ENCODE measurements at regions not wholly inside any gene's neighbourhood (a gene's known extent, or its start where the extent isn't known, plus 50 kb on each side); places are given as distances from the start of the nearest gene placed in this dataset.

DNA sequence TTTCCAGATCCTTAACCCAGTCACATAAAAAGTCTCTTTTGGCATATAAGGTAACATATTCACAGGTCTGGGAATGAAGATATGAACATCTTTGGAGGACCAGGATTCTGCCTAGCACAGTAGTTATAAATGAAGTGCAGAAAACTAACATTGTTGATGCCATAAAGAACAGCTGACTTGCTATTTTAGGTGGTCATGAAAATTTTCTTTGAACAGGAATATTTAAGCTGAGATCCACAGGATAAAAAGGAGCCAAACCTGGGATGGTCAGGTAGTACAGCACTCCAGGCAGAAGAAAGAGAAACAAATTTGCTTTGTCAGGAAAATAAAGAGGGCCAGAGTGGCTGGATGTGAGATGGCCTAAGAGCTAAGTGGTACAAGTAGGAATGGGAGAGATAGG, 80.0 kb downstream of the CENPW start:
- intact Hi-C loops (cut with micrococcal nuclease) = no loop called here
- ATAC-seq (no peak), DNase-seq (no peak)

DNA sequence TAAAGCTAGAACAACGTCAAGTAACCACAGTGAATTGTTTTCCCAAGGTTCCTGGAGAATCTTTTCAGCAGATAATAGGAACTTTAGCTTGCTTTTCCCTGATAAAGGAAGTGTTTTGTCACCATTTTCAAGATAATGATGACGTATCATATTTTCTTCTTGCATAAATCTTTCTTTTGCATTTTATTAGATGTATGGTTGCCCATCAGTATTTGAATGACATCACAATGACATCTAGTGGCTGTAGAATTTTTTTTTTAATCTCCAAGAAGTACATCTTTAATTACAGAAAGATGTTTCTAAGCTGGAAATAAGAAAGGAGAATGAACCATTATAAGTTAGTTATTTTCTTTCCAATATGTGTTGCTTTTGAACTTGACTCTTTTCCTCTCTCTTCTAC, 83.0 kb downstream of the CENPW start:
- DNase-seq = no peak
- intact Hi-C loops (cut with micrococcal nuclease) = no loop called here
- ATAC-seq = no peak

- no peak for ATAC-seq
- intact Hi-C loops (cut with micrococcal nuclease) = no loop called here
- no peak for DNase-seq
Measured at GRCh38 chr6:126427713-126428112, 87.8 kb downstream of the CENPW start.

DNA sequence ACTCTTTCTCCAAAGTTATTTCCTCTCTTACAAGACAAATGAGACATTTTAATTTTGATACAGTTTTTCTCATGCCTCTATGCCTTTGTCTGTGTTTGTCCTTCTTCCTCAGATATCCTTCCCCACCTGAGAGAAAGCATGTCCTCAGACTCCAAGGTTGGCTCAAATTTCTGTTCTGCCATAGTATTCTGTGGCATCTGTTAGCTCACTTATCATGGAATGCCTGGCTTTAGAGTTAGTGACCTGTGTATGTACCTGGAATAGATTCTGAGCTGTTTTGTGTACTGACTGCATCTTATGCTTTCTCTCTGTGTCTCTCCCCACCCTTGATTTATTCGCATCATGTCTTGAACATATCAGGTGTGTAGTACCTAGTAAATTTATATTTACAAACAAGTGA, 90.0 kb downstream of the CENPW start:
- ATAC-seq (no peak), DNase-seq (no peak)
- intact Hi-C loops (cut with micrococcal nuclease) = no loop called here

DNA sequence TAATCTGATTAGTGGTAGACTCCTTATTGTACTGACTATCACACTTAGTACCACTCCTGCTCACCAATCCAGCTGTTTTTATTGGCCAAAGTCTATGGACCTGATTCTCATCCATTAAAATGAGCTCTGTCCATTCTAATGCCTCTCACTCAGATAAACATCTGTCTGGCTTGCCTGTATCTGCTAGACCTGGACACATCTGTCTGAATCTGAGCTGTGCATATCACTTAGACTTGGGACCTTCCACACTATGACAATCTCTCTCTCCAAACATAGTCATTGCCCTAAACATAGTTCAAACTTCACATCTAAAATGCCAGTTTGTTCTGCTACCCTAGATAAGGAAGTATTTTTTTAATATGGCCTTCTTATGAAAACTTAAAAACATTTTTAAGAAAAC, 92.6 kb downstream of the CENPW start:
- ATAC-seq (no peak), DNase-seq (no peak)
- intact Hi-C loops (cut with micrococcal nuclease) = no loop called here

- ATAC-seq = no peak
- intact Hi-C loops (cut with micrococcal nuclease) = no loop called here
- no peak for DNase-seq
Measured at GRCh38 chr6:126433927-126434326, 94.0 kb downstream of the CENPW start.

- intact Hi-C loops (cut with micrococcal nuclease) = no loop called here
- ATAC-seq (no peak), DNase-seq (no peak)
Measured at GRCh38 chr6:126437205-126437604, 97.3 kb downstream of the CENPW start.

DNA sequence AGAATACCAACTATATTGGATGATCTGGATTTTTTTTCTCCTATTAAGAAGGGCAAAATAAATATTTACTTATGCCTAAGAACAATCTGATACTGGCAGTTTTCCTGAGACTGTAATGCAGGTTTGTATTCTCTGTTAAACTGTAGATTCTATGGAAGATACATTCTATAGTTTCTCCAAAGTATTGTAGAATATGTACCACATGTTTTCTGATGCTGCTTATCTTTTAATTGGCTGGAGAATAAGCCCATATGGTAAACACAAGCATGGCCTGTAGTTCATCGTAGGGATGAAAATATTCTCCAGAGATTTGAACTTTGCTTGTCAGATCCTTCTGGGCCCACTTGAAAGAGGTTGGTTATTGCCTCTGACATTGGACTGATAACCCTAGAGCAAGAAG, 99.1 kb downstream of the CENPW start:
- ATAC-seq = no peak
- intact Hi-C loops (cut with micrococcal nuclease) = no loop called here
- no peak for DNase-seq

- ATAC-seq (no peak), DNase-seq (no peak)
- intact Hi-C loops (cut with micrococcal nuclease) = no loop called here
Measured at GRCh38 chr6:126440923-126441322, 101.0 kb downstream of the CENPW start.

- no peak for ATAC-seq
- intact Hi-C loops (cut with micrococcal nuclease) = no loop called here
- no peak for DNase-seq
Measured at GRCh38 chr6:126444659-126445273, 104.9 kb downstream of the CENPW start.

DNA sequence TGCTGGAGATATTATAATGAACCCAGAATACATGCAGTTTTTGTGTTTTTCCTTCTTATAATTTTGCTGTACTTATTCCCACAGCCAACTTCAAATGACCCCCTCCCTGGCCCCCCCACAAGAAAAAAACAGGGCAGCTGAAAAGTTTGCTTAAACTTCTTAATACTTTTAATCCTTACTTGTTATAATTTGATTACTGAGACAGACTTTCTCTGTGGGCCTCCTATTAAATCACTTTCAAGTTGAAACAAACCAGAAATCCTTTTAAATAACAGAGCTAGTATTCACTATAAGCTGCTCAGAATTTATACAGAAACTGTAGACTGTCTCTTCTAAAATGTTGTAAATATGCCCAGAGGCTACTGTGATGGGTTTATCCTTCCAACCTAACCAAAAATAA, 106.3 kb downstream of the CENPW start:
- no peak for ATAC-seq
- intact Hi-C loops (cut with micrococcal nuclease) = no loop called here
- no peak for DNase-seq

DNA sequence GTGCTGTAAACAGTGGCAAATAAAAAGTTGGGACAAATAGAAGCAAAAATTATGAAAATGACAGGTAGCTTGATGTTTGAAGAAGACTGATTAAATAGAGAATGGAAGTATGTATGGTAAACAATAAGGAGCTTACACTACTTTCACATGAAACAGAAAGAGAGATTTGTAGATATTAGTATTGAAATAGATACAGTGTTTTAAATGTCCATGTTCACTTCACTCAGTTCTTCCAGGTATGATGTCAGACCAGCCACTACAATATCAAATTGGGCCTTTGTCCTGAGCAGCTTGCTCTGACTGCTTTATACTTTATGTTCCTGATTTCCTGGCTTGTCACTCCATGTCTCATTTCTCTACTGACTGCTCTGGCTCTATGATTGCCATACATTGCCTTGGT, 107.5 kb downstream of the CENPW start:
- ATAC-seq = no peak
- no peak for DNase-seq
- intact Hi-C loops (cut with micrococcal nuclease) = no loop called here

- intact Hi-C loops (cut with micrococcal nuclease) = no loop called here
- DNase-seq = no peak
- ATAC-seq = no peak
Measured at GRCh38 chr6:126461045-126461444, 121.1 kb downstream of the CENPW start.

- intact Hi-C loops (cut with micrococcal nuclease) = no loop called here
- DNase-seq (no peak), ATAC-seq (no peak)
Measured at GRCh38 chr6:126464245-126464644, 124.3 kb downstream of the CENPW start.

- ATAC-seq = no peak
- intact Hi-C loops (cut with micrococcal nuclease) = no loop called here
- no peak for DNase-seq
Measured at GRCh38 chr6:126475449-126475848, 135.5 kb downstream of the CENPW start.

DNA sequence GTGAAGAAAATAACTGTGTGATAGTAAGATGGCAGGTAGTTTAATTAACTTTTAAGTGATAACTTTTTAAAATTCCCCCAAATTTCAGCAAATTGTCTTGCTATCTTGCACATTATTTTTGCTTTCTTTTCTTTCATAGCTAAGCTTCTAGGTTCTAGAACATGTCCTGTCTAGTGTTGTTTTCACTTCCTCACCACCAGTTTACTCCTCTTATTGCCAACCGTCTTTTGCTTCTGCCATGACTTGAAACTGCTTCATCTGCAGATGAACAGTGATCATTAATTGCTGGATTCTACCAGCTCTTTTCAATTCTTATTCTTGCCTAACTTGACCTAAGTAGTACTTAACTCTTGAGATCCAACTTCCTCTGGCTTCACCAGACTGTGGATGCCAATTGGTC, 137.8 kb downstream of the CENPW start:
- intact Hi-C loops (cut with micrococcal nuclease) = no loop called here

GRCh38 chr6:126480268-126480667, 140.4 kb downstream of the CENPW start:
- ATAC-seq (no peak), DNase-seq (no peak)
- intact Hi-C loops (cut with micrococcal nuclease) = no loop called here

More for the DNA sequence above, 137.8 kb downstream of the CENPW start:
- ATAC-seq = no peak
- DNase-seq = no peak

DNA sequence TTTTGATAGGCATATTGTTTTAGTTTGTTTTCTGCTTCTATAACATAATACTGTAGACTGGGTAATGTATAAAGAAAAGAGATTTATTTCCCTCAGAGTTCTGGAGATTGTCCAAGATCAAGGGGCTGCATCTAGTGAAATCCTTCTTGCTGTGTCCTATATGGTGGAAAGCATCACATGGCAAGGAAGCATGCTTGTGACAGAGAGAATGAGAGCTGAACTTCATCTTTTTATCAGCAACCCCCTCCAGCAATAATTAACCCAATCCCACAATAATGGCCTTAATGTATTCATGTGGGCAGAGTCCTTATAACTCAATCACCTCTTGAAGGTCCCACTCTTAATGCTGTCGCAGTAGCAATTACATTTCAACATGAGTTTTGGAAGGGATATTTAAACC, 141.4 kb downstream of the CENPW start:
- intact Hi-C loops (cut with micrococcal nuclease) = no loop called here
- DNase-seq (no peak), ATAC-seq (no peak)

DNA sequence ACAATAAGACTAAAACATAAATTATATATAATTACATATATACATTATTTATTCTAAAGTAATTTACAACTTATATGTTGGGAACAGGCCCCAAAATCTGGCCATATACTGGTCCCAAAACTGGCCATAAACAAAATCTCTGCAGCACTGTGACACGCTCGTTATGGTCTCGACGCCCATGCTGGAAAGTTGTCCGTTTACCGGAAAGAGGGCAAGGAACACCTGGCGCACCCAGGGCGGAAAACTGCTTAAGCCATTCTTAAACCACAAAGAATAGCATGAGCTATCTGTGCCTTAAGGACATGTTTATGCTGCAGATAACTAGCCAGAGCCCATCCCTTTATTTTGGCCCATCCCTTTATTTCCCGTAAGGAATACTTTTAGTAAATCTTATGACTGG, 164.9 kb downstream of the CENPW start:
- intact Hi-C loops (cut with micrococcal nuclease) = no loop called here
- DNase-seq = no peak
- no peak for ATAC-seq

- DNase-seq (no peak), ATAC-seq (no peak)
- intact Hi-C loops (cut with micrococcal nuclease) = no loop called here
Measured at GRCh38 chr6:126513198-126513597, 173.3 kb downstream of the CENPW start.

GRCh38 chr6:126516411-126516810, 176.5 kb downstream of the CENPW start:
- intact Hi-C loops (cut with micrococcal nuclease) = no loop called here
- no peak for ATAC-seq
- no peak for DNase-seq

- DNase-seq (no peak), ATAC-seq (no peak)
- intact Hi-C loops (cut with micrococcal nuclease) = no loop called here
Measured at GRCh38 chr6:126524811-126525326, 185.0 kb downstream of the CENPW start.
